AG04450 (cell line): ENCODE measurements at regions not wholly inside any gene's neighbourhood (a gene's known extent, or its start where the extent isn't known, plus 50 kb on each side); places are given as distances from the start of the nearest gene placed in this dataset.

Experiments used
- CTCF ChIA-PET: fragments of 300-600, 350-600 bp; formaldehyde crosslinking; extraction: SDS; loops from one replicate; lab custom pipeline; 2022; ENCODE audit warnings: antibody characterized with exemption, inconsistent platforms; lab: Charles Lee
- POLR2A ChIA-PET: fragments of 350-600 bp; formaldehyde crosslinking; extraction: SDS; loops from one replicate; lab custom pipeline; 2021; ENCODE audit warnings: antibody characterized with exemption, inconsistent platforms; lab: Yijun Ruan, JAX
- DNase-seq: peaks from one replicate; pipeline ENCODE4 v3.0.0-alpha.2; 2011; ENCODE audit warnings: low read depth, low spot score
- H3K27ac ChIP-seq: one replicate; pipeline ENCODE4 v1.5.1; 2012; ENCODE audit warnings: low read depth, low read length, control low read depth
- H3K27me3 ChIP-seq: one replicate; pipeline ENCODE4 v1.6.0; 2012; ENCODE audit warnings: low read length; ENCODE audit not compliant: control insufficient read depth, insufficient read depth
- H3K4me3 ChIP-seq: 2 replicates; pipeline ENCODE4 v1.5.1; 2011; ENCODE audit warnings: mild to moderate bottlenecking, low read depth, low read length, control low read depth
- H3K9me3 ChIP-seq: 2 replicates; pipeline ENCODE4 v1.5.1; 2012; ENCODE audit warnings: low read length; ENCODE audit not compliant: control insufficient read depth, insufficient read depth
- TF ChIP-seq, protein P1 (sequence below): IDR thresholded peaks from 2 replicates; pipeline ENCODE4 v1.5.1; 2011; ENCODE audit warnings: low read depth, low read length, control low read depth, inconsistent platforms

DNA sequence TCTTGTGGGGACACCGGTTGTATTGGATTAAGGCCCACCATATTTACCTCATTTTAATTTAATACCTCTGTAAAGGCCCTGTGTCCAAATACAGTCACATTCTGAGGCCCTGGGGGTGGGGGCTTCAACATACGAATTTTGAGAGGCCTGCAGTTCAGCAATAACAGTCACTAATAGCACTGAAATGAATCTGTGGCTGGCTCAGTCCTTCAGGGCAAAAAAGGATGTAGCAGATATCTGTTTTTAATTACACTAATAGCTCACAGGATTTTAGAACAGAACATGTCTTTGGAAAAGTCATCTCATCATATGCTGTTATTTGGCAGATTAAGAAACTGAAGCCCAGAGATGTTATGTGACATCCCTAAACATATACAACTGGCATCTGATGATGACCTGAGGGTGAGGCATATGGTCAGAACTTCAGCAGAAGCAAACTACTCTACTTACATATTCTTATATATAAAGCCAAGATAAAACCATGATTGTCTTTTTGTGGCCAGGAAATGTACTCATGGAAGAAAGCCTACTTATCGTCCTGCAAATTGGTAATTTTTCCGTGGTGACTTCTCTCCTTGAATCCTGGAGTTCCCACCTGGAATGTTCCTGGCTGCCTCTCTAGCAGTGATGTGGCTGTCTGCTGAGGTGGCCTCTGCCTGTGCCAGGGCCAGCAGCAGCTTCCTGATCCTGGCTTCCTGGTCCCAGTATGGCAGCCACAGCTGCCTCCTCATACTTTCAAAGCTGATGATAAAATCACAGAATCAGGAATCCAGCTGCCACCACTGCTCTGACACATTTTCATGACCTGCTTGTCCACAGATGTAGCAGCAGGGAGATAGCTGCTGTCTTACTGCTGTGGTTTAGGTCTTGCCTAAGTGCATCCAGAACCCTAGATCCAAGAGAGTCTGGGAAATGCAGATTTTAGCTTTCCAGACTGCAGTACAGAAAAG, 72.1 kb upstream of the ANKRD55 start:
- DNase-seq: no peak
- Histone ChIP-seq H3K27ac (no peak overlapping the region), H3K9me3 (no peaks in the 10 kb centered on the region), H3K4me3 (no peak overlapping the region), H3K27me3 (no peaks in the 10 kb centered on the region)
- POLR2A ChIA-PET: no interaction called here
- TF ChIP-seq, protein P1, sequence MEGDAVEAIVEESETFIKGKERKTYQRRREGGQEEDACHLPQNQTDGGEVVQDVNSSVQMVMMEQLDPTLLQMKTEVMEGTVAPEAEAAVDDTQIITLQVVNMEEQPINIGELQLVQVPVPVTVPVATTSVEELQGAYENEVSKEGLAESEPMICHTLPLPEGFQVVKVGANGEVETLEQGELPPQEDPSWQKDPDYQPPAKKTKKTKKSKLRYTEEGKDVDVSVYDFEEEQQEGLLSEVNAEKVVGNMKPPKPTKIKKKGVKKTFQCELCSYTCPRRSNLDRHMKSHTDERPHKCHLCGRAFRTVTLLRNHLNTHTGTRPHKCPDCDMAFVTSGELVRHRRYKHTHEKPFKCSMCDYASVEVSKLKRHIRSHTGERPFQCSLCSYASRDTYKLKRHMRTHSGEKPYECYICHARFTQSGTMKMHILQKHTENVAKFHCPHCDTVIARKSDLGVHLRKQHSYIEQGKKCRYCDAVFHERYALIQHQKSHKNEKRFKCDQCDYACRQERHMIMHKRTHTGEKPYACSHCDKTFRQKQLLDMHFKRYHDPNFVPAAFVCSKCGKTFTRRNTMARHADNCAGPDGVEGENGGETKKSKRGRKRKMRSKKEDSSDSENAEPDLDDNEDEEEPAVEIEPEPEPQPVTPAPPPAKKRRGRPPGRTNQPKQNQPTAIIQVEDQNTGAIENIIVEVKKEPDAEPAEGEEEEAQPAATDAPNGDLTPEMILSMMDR: no peak
- CTCF ChIA-PET: interaction anchor here (0.6 to 1.3 kb wide), 2 partner anchors 20 to 34 kb away, joined by 3 to 4 read pairs; no protein-coding TSS in a partner anchor

DNA sequence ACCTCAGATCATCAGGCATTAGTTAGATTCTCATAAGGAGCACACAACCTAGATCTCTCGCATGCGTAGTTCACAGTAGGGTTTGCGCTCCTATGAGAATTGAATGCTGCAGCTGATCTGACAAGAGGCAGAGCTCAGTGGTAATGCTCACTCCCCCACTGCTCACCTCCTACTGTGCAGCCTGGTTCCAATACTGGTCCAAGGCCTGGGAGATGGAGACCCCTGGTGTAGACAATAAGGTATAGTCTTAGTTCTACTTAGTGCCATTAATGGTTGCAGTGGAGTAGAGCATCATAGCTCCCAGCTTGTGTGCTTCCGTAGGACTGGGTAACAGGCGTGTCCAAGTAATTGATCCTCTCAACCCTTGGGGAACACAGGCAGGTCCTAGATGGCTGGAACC, 70.4 kb upstream of the ANKRD55 start:
- Histone ChIP-seq H3K27me3 (no peaks in the 10 kb centered on the region), H3K4me3 (no peak overlapping the region), H3K9me3 (no peaks in the 10 kb centered on the region), H3K27ac (no peak overlapping the region)
- ChIA-PET POLR2A (no interaction called here), CTCF (interaction anchor here (1.3 kb wide), 1 partner anchor 10 kb away, joined by 4 read pairs; no protein-coding TSS in a partner anchor)
- DNase-seq: no peak
- TF ChIP-seq, protein P1: no peak

DNA sequence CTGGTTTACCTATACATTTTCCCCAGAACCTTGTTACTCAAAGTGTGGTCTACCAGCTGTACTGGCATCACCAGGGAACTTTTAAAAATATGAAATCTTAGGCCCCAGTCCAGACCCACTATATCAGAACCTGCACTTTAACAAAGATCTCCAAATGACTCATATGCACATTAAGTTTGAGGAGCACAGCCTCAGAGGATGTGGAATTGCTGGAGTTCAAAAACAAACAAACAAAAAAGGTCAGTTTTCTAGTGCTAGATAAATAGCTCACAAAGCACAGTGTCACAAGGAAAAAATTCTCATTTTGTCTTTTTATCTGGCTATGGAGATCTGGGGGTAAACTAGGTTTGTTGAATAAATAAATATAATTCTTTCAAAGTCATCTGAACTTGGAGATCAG, 68.9 kb upstream of the ANKRD55 start:
- ChIA-PET CTCF (no interaction called here), POLR2A (no interaction called here)
- TF ChIP-seq, protein P1: no peak
- no peak overlapping the region for H3K4me3 ChIP-seq
- H3K27ac ChIP-seq: no peak overlapping the region
- H3K27me3 ChIP-seq: no peaks in the 10 kb centered on the region
- H3K9me3 ChIP-seq: no peaks in the 10 kb centered on the region
- DNase-seq: no peak

DNA sequence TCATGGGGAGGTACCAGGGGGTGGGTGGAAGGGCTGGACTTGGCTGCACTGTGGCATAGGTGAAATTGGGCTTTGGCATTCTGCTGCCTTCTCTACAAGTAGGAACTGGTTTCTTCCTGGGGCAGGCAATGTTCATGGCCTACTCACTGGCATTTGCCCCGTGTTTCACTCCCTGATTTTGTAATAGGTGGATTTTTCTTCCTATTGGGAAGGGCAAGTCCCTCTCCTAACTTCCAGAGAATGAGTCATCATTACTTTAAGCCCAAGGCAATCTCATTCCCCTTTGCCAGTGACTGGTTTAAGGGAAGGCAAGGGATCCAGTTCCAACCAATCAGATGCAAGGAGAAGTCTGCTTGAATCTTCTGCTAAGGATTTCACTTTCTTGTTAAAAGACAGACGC, 67.9 kb upstream of the ANKRD55 start:
- Histone ChIP-seq H3K9me3 (no peaks in the 10 kb centered on the region), H3K27me3 (no peaks in the 10 kb centered on the region), H3K4me3 (no peak overlapping the region), H3K27ac (no peak overlapping the region)
- TF ChIP-seq, protein P1: no peak
- ChIA-PET POLR2A (no interaction called here), CTCF (no interaction called here)
- DNase-seq: no peak

DNA sequence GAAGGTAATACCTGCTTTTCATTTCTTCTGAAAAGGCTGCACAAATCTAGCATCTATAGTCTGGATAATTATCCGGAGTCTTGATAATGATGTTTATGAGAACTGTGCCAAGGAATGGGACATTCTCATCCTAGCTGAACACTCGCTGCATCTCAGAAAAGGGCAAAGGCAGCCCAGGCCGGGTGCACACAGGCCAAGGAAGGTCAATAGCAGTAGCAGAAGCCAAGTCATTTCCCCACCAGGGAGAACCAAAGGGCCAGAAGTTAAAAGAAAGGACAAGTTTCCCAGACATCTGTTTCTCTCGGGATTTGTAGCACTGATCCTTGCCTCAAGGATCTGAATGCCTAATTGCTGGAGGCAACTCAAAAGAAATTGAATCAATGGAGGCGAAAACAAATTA, 66.1 kb upstream of the ANKRD55 start:
- no peaks in the 10 kb centered on the region for H3K27me3 ChIP-seq
- H3K4me3 ChIP-seq: no peak overlapping the region
- ChIA-PET CTCF (interaction anchor here (1.3 kb wide), 1 partner anchor 539 kb away, joined by 3 read pairs; no protein-coding TSS in a partner anchor), POLR2A (no interaction called here)
- no peak overlapping the region for H3K27ac ChIP-seq
- TF ChIP-seq, protein P1: no peak
- H3K9me3 ChIP-seq: peaks cover 4% of the 10 kb centered on the region; the same call in 1 of the 2 replicates
- DNase-seq: no peak
